HUES48 (cell line): ENCODE measurements at regions not wholly inside any gene's neighbourhood (a gene's known extent, or its start where the extent isn't known, plus 50 kb on each side); places are given as distances from the start of the nearest gene placed in this dataset.
"Not testable (repeated sequence)": the region's sequence is repeated elsewhere in the genome, so short reads cannot be mapped to it uniquely, and the experiment has no call there.

ENCODE experiments used
- H3K27ac ChIP-seq: one replicate; pipeline ENCODE4 v1.7.0; 2013; ENCODE audit warnings: low read depth, low read length, inconsistent platforms
- H3K27me3 ChIP-seq: 2 replicates; pipeline ENCODE4 v1.6.1; 2013; ENCODE audit warnings: mild to moderate bottlenecking, low read length; ENCODE audit not compliant: control insufficient read depth, insufficient read depth
- H3K36me3 ChIP-seq: 2 replicates; pipeline ENCODE4 v1.6.1; 2013; ENCODE audit warnings: low read length; ENCODE audit not compliant: control insufficient read depth, insufficient read depth
- H3K4me1 ChIP-seq: 2 replicates; pipeline ENCODE4 v1.6.1; 2013; ENCODE audit warnings: mild to moderate bottlenecking, low read length; ENCODE audit not compliant: control insufficient read depth, insufficient read depth
- H3K4me3 ChIP-seq: 2 replicates; pipeline ENCODE4 v1.5.1; 2013; ENCODE audit warnings: mild to moderate bottlenecking, low read depth, low read length
- H3K9ac ChIP-seq: 2 replicates; pipeline ENCODE4 v1.6.1; 2013; ENCODE audit warnings: mild to moderate bottlenecking, low read depth, low read length, moderate library complexity
- H3K9me3 ChIP-seq: 2 replicates; pipeline ENCODE4 v1.6.1; 2013; ENCODE audit warnings: low read length; ENCODE audit not compliant: control insufficient read depth, insufficient read depth

DNA sequence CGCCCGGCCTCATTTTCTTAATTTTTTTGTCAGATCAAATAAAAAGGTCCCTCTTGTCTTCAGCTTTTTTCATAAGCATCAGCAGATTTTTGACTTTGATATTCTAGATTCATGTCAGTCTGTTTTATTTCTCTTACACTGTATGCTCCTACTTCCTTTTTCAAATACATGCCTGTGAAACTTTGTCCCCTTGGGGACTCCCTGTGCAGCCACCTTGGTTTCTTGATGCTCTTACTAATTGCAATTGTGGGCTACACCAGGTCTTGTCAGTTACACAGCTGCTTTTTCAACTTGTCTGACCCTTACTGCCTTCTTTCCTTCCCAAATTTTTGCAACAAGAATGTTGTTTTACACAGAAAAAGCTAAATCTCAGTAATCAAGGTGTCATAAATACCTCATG, 238.2 kb upstream of the KCNN2 start:
- Histone ChIP-seq H3K4me1 (no peaks in the 10 kb centered on the region), H3K27me3 (no peaks in the 10 kb centered on the region), H3K27ac (no peak overlapping the region)

DNA sequence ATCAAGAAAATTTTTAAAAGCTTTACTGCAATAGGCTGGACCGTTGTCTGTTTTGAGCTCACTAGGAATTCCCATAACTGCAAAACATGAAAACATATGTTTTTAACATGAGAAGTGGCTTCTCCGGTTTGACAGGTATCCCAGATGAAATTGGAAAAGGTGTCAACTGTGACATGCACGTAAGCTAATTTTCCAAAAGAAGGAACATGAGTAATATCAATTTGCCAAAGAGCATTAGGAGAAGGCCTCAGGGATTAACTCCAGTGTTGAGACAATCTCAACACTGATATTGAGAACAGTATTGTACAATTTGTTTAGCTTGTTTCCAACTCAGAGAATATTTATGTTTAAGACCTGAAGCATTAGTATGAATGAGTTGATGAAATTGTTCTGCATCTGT, 215.5 kb upstream of the KCNN2 start:
- Histone ChIP-seq H3K27me3 (no peaks in the 10 kb centered on the region), H3K27ac (no peak overlapping the region), H3K9ac (no peak overlapping the region), H3K4me3 (no peak overlapping the region), H3K9me3 (peaks cover 10% of the 10 kb centered on the region; the same call in 1 of the 2 replicates), H3K4me1 (no peaks in the 10 kb centered on the region), H3K36me3 (no peaks in the 10 kb centered on the region)

More for the DNA sequence above, 238.2 kb upstream of the KCNN2 start:
- no peaks in the 10 kb centered on the region for H3K36me3 ChIP-seq
- peaks cover 6% of the 10 kb centered on the region; the same call in 1 of the 2 replicates for H3K9me3 ChIP-seq
- H3K4me3 ChIP-seq, result no peak overlapping the region
- H3K9ac ChIP-seq, result no peak overlapping the region

DNA sequence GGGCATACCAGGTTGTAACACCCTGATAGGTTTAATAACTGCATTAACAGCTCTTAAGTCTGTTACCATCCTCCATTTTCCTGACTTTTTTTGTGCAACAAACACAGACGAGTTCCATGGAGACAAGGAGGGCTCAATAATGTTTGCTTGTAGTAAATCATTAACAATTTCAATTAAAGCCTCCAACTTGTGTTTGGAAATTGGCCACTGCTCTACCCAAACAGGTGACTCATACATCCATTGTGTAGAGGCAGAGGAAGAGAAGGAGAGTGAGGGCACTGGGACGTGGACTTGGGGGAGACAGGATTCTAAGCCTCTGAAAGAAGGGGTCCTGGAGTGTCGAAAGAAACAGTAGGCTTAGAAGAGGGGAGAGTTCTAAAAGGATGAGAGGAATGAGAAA, 213.6 kb upstream of the KCNN2 start:
- no peaks in the 10 kb centered on the region for H3K4me1 ChIP-seq
- H3K27ac ChIP-seq, result no peak overlapping the region
- no peaks in the 10 kb centered on the region for H3K27me3 ChIP-seq
- no peaks in the 10 kb centered on the region for H3K36me3 ChIP-seq
- no peak overlapping the region for H3K4me3 ChIP-seq
- no peak overlapping the region for H3K9ac ChIP-seq
- H3K9me3 ChIP-seq, result peaks cover 10% of the 10 kb centered on the region; the same call in 1 of the 2 replicates

DNA sequence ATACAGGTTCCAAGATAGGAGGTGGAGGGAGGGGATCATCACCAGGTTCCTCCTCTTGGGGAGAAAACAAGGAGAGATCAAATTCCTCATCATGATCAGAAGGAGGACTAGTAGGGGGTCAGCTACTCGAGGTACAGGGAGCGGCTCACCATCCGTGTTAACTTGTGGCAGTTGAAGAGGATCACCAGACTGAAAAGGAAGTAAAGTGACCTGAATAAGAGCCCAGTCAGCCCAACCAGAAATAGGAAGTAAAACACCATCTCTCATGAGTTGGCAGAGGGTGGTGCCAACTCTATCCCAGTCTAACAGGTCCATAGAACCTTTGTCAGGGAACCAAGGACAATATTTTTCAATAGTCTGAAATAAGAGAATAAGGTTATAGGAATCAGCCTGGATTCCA, 213.1 kb upstream of the KCNN2 start:
- H3K4me3 ChIP-seq, H3K27ac ChIP-seq, H3K9me3 ChIP-seq, H3K27me3 ChIP-seq, H3K9ac ChIP-seq, H3K4me1 ChIP-seq, H3K36me3 ChIP-seq: not testable (repeated sequence)

DNA sequence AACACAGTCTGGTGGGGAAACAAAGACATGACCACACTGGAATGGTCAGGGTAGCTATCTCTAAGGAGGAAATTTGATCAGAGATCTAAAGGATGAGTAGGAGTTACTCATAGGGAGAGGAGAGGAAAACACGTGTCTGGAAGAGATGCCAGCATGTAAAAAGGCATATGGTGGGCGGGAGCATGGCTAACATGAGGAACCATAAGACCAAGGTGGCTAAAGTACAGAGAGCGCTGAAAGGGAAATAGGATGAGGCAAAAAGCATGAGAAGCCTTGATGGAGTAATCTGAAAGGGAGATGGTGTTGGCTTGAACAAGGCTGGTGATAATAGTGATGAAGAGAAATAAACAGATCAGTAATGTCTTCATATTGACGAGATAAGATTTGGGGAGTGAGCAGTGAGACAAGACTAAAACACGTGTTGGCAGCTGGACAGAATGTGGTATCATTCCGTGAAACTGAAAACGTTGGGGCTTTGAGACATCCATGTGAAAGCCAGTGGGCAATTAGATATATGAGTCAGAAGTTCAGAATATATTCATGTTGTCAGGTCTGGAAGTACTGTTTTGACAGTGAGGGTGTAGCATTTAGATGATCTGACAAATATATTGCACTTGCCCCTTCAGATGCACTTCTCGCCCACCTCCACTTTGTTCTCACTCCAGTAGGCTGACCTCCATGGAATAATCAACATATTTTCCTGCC, 209.1 kb upstream of the KCNN2 start:
- Histone ChIP-seq H3K9me3 (peaks cover 10% of the 10 kb centered on the region; the same call in 1 of the 2 replicates), H3K27me3 (no peaks in the 10 kb centered on the region), H3K27ac (no peak overlapping the region), H3K9ac (no peak overlapping the region), H3K4me3 (no peak overlapping the region), H3K4me1 (no peaks in the 10 kb centered on the region), H3K36me3 (no peaks in the 10 kb centered on the region)

DNA sequence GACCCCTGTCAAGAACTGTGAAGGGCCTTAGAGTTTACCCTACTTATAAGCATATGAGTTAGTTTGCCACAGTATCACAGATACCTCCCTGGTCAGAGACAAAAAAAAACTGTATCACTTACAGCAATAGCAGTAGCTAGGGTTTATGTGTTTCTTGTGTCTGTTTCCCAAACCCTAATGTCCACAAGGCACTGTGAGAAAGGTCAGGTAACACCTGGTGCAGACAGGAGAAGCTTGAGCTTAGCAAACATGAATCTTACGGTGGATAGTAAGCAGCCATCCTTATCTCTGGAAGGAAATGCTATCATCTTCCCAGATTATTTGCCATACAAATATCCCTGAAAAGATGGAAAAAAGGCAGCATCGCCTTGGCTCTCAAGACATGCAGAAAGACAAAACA, 208.5 kb upstream of the KCNN2 start:
- no peaks in the 10 kb centered on the region for H3K36me3 ChIP-seq

DNA sequence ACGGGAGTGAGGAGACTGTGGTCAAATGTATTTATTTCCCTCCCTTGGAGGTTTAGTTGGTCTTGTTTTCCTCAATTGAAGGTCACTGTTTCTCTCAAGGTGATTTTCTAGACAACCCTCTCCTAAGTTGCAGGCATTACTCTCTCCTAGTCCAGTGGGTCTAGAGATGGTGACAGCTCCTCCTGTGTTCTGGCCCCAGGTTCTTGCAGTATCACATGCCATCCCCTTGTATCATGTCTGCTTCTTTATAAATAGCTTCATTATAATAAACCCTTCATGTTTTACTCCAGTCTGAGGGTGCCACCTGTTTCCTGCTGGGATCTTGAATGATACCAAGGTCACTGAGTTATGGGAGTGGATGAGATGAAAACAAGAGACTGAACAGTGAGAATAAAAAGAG, 208.0 kb upstream of the KCNN2 start:
- H3K27me3 ChIP-seq, result no peaks in the 10 kb centered on the region
- H3K9me3 ChIP-seq, result peaks cover 7% of the 10 kb centered on the region; the same call in 1 of the 2 replicates
- H3K36me3 ChIP-seq, result no peaks in the 10 kb centered on the region
- no peak overlapping the region for H3K9ac ChIP-seq
- no peak overlapping the region for H3K27ac ChIP-seq
- H3K4me1 ChIP-seq, result no peaks in the 10 kb centered on the region
- no peak overlapping the region for H3K4me3 ChIP-seq

More for the DNA sequence above, 208.5 kb upstream of the KCNN2 start:
- Histone ChIP-seq H3K4me1 (no peaks in the 10 kb centered on the region), H3K9ac (no peak overlapping the region), H3K27me3 (no peaks in the 10 kb centered on the region), H3K9me3 (peaks cover 10% of the 10 kb centered on the region; the same call in 1 of the 2 replicates), H3K27ac (no peak overlapping the region), H3K4me3 (no peak overlapping the region)

DNA sequence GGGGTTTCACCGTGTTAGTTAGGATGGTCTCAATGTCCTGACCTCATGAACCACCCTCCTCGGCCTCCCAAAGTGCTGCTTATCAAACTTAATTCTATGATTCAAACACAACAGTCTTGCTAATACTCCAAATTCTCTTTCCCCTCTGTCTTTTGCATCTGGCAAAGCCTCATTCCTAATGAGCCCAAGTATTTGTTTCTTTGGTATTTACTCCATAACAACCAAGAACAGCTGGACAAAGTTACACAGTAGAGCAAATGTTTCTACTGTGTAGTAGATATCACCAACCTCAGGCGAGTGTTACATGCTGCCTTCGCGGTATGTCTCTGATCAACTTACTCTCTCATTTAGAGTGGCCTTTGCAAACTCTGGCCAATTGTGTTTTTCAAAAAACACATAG, 195.8 kb upstream of the KCNN2 start:
- Histone ChIP-seq H3K9me3 (peaks cover 22% of the 10 kb centered on the region), H3K4me3 (no peak overlapping the region)

DNA sequence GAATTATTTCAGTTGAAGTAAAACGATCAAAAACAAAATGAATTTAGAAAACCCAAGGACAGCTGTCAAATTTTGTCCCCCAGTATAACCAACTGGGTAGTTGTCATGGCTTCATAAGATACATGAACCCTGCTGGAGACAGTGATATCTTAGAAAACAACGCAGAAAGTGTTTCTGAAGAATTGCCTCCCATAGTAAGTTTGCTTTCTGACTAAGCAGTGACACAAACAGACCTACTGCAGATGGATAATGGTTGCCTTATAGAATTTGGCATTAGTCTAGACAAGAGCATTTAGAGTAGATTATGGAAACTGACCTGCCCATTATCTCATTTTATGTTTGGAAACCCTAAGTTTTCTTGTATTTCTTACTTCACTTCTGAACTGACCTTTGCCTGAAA, 187.7 kb upstream of the KCNN2 start:
- no peak overlapping the region for H3K4me3 ChIP-seq
- no peaks in the 10 kb centered on the region for H3K9me3 ChIP-seq
- H3K27me3 ChIP-seq, result no peaks in the 10 kb centered on the region
- 0 out of 2 replicates have a peak, but pooled peaks cover 2% of the 10 kb centered on the region for H3K4me1 ChIP-seq
- H3K36me3 ChIP-seq, result no peaks in the 10 kb centered on the region
- no peak overlapping the region for H3K9ac ChIP-seq
- H3K27ac ChIP-seq, result no peak overlapping the region

More for the DNA sequence above, 195.8 kb upstream of the KCNN2 start:
- Histone ChIP-seq H3K27me3 (no peaks in the 10 kb centered on the region), H3K36me3 (no peaks in the 10 kb centered on the region), H3K4me1 (no peaks in the 10 kb centered on the region), H3K27ac (no peak overlapping the region), H3K9ac (no peak overlapping the region)

DNA sequence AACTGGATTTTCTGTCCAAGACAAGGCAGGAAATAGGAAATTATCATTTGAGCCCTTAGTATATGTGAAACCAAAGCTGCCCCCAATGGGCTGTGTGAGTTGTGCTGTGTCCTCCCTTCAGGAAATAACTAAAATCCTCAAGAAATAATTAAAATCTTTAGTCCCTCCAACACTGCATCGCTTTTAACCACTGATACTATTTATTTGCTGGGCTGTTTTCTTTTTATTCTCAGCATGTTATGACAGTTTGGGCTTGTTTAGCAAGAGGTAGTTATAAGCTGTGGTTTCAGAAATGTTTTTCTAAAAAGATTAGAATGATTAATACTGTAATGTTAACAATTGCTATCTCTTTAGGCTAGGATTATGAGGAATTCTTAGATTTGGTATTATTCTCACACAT, 187.0 kb upstream of the KCNN2 start:
- H3K9me3 ChIP-seq, result no peaks in the 10 kb centered on the region
- no peak overlapping the region for H3K4me3 ChIP-seq
- H3K4me1 ChIP-seq, result 0 out of 2 replicates have a peak, but pooled peaks cover 2% of the 10 kb centered on the region
- no peaks in the 10 kb centered on the region for H3K36me3 ChIP-seq
- no peaks in the 10 kb centered on the region for H3K27me3 ChIP-seq
- no peak overlapping the region for H3K9ac ChIP-seq
- H3K27ac ChIP-seq, result no peak overlapping the region

DNA sequence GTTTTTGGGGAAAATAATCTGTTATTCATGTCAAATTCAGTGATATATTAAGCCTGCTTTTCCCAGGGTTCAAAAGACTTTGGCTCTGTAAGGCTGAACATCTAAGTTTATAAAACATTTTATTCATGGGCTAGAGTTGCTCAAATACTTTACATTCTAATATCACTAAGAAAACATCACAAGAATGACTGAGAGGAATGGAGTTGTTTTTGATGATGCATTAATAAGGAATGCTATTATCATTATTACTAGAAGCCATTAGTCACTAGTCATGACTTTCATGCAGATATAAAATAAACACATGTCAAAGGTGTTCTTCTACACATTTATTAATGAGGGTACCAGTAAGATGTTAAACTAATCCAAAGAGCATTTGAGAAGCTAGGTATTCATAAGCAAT, 185.5 kb upstream of the KCNN2 start:
- no peak overlapping the region for H3K4me3 ChIP-seq
- H3K4me1 ChIP-seq, result 0 out of 2 replicates have a peak, but pooled peaks cover 2% of the 10 kb centered on the region
- no peaks in the 10 kb centered on the region for H3K9me3 ChIP-seq
- no peak overlapping the region for H3K27ac ChIP-seq
- no peaks in the 10 kb centered on the region for H3K36me3 ChIP-seq
- H3K9ac ChIP-seq, result no peak overlapping the region
- no peaks in the 10 kb centered on the region for H3K27me3 ChIP-seq
